ENCODE measurements at regions not wholly inside any gene's neighbourhood (a gene's known extent, or its start where the extent isn't known, plus 50 kb on each side); places are given as distances from the start of the nearest gene placed in this dataset.
"Not testable (repeated sequence)": the region's sequence is repeated elsewhere in the genome, so short reads cannot be mapped to it uniquely, and the experiment has no call there.

DNA sequence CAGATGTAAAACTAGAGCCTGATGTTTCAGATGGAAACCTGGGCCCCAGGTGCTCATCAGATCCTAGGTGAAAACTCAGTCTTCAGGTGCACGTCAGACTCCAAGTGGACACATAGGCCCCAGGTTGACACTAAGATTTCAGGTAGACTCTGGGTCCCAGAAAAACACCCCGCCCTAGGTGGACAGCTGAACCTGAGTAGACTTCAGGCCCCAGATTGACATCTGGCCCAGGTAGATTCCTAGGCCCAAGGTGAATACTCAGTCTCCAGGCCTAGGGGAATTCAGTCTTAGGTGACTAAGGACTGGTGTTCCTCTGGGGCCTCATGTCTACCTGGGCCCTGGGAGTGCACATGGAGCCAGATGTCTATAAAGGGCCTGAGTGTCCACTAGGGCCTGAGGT, 196.7 kb downstream of the POTEM start:
- TF ChIP-seq, protein P1, sequence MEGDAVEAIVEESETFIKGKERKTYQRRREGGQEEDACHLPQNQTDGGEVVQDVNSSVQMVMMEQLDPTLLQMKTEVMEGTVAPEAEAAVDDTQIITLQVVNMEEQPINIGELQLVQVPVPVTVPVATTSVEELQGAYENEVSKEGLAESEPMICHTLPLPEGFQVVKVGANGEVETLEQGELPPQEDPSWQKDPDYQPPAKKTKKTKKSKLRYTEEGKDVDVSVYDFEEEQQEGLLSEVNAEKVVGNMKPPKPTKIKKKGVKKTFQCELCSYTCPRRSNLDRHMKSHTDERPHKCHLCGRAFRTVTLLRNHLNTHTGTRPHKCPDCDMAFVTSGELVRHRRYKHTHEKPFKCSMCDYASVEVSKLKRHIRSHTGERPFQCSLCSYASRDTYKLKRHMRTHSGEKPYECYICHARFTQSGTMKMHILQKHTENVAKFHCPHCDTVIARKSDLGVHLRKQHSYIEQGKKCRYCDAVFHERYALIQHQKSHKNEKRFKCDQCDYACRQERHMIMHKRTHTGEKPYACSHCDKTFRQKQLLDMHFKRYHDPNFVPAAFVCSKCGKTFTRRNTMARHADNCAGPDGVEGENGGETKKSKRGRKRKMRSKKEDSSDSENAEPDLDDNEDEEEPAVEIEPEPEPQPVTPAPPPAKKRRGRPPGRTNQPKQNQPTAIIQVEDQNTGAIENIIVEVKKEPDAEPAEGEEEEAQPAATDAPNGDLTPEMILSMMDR (IDR thresholded peaks at IDR 0.05) = not testable (repeated sequence)
- TF ChIP-seq POLR2A (IDR thresholded peaks at IDR 0.05) = not testable (repeated sequence)

All from lower leg skin (tissue), 3 donors.